ENCODE measurements at regions not wholly inside any gene's neighbourhood (a gene's known extent, or its start where the extent isn't known, plus 50 kb on each side); places are given as distances from the start of the nearest gene placed in this dataset.

DNA sequence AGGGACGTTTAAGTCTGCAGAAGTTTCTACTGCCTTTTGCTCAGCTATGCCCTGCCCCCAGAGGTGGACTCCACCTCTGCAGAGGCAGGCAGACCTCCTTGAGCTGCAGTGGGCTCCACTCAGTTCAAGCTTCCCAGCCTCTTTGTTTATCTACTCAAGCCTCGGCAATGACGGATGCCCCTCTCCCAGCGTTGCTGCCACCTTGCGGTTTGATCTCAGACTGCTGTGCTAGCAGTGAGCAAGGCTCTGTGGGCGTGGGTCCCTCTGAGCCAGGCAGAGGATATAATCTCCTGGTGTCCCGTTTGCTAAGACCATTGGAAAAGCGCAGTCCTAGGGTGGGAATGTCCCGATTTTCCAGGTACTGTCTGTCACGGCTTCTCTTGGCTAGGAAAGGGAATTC lies 2188.5 kb upstream of the WWC1 start:
- Histone ChIP-seq H3K27ac (ENCODE audit: low read depth, low read length, poor library complexity, severe bottlenecking) (no peak overlapping the region), H3K4me3 (ENCODE audit: low read depth, low read length, poor library complexity, severe bottlenecking) (no peak overlapping the region), H4K20me1 (ENCODE audit: insufficient read depth, low read length) (no peaks in the 10 kb centered on the region), H3K36me3 (ENCODE audit: insufficient read depth, low read length) (no peaks in the 10 kb centered on the region), H3F3A (ENCODE audit: insufficient read depth, low read length) (no peaks in the 10 kb centered on the region), H3K4me2 (ENCODE audit: low read length) (no peak overlapping the region), H3K9me3 (ENCODE audit: low read length) (no peaks in the 10 kb centered on the region), H3K9me2 (ENCODE audit: low read depth, low read length) (no peaks in the 10 kb centered on the region), H3K4me1 (ENCODE audit: insufficient read depth, low read length, severe bottlenecking) (no peaks in the 10 kb centered on the region), H3K79me2 (ENCODE audit: insufficient read depth, low read length) (no peaks in the 10 kb centered on the region), H3K9ac (ENCODE audit: low read length) (no peak overlapping the region), H2AFZ (ENCODE audit: low read length) (no peak overlapping the region), H3K27me3 (ENCODE audit: insufficient read depth, low read length) (no peaks in the 10 kb centered on the region)
- TF ChIP-seq EZH2 (IDR thresholded peaks at IDR 0.05; ENCODE audit: borderline replicate concordance, low read length) = no peak
- TF ChIP-seq, protein P1, sequence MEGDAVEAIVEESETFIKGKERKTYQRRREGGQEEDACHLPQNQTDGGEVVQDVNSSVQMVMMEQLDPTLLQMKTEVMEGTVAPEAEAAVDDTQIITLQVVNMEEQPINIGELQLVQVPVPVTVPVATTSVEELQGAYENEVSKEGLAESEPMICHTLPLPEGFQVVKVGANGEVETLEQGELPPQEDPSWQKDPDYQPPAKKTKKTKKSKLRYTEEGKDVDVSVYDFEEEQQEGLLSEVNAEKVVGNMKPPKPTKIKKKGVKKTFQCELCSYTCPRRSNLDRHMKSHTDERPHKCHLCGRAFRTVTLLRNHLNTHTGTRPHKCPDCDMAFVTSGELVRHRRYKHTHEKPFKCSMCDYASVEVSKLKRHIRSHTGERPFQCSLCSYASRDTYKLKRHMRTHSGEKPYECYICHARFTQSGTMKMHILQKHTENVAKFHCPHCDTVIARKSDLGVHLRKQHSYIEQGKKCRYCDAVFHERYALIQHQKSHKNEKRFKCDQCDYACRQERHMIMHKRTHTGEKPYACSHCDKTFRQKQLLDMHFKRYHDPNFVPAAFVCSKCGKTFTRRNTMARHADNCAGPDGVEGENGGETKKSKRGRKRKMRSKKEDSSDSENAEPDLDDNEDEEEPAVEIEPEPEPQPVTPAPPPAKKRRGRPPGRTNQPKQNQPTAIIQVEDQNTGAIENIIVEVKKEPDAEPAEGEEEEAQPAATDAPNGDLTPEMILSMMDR (IDR thresholded peaks at IDR 0.05; ENCODE audit: low read length) = no peak

DNA sequence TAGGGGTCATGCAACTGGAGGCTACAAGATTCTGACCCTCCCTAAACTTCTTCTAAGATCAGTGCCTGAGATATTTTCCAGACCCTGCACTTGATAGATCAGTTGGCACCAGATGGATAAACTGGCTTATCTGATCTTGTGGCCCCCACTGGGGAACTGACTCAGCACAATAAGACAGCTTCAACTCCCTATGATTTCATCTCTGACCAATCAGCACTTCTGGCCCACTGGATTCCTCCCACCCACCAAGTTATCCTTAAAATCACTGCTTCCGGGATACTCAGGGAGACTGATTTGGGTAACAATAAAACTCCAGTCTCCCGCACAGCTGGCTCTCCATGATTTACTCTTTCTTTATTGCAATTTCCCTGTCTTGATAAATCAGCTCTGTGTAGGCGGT lies 2180.4 kb upstream of the WWC1 start:
- TF ChIP-seq, protein P1 (IDR thresholded peaks at IDR 0.05; ENCODE audit: low read length) = no peak
- TF ChIP-seq EZH2 (IDR thresholded peaks at IDR 0.05; ENCODE audit: borderline replicate concordance, low read length) = no peak

DNA sequence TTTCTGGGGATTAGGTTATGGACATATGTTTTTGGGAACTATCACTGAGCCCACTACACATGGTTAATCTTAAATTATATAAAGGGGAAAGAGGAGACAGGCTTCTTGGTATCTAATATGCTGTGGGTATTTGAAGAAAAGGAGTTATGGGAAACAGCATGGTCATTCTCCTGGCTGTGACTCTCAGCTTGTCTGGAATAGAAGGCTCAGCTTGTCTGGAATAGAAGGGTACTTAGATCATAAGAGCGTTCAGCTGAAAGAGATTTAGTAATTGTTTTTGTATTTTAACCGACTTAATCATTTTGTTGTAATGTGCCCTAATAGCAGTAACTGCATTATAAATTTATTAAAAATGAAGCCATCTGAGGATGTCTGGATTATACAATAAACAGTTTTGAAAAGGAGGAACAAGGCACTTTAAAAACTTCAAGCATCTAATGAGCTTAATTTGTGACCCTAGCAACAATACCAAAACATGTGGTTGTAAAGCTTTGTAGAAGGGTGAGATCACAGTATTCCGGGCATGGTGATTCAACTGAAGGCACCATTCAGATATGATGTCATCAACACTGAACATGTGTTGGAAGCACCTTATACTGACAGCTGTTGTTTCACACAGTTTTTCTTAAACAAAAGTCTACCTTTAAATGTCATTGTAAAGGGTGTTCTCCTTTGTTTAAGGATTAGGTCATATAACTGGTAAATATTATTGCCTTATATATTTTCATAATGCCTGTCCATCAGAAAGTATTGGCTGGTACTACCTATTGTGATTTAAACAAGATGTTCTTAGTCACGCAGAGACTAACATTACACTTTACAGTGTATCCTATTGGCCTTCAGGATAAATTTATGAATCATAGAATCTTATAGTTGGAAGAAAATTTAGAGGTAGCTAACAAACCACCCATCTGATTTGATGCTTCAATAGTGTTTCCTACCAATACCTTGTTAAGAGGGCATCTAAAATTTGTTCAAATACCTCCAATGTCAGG lies 2174.1 kb upstream of the WWC1 start:
- Histone ChIP-seq H3K79me2 (ENCODE audit: insufficient read depth, low read length) (no peaks in the 10 kb centered on the region), H3K27me3 (ENCODE audit: insufficient read depth, low read length) (no peaks in the 10 kb centered on the region), H4K20me1 (ENCODE audit: insufficient read depth, low read length) (no peaks in the 10 kb centered on the region), H3K27ac (ENCODE audit: low read depth, low read length, poor library complexity, severe bottlenecking) (no peak overlapping the region), H3K9me2 (ENCODE audit: low read depth, low read length) (no peaks in the 10 kb centered on the region), H3K36me3 (ENCODE audit: insufficient read depth, low read length) (no peaks in the 10 kb centered on the region), H3K4me1 (ENCODE audit: insufficient read depth, low read length, severe bottlenecking) (no peaks in the 10 kb centered on the region), H3K9ac (ENCODE audit: low read length) (no peak overlapping the region), H3K4me2 (ENCODE audit: low read length) (no peak overlapping the region), H3K9me3 (ENCODE audit: low read length) (no peaks in the 10 kb centered on the region), H2AFZ (ENCODE audit: low read length) (no peak overlapping the region), H3K4me3 (ENCODE audit: low read depth, low read length, poor library complexity, severe bottlenecking) (no peak overlapping the region), H3F3A (ENCODE audit: insufficient read depth, low read length) (no peaks in the 10 kb centered on the region)
- TF ChIP-seq EZH2 (IDR thresholded peaks at IDR 0.05; ENCODE audit: borderline replicate concordance, low read length) = no peak
- TF ChIP-seq, protein P1 (IDR thresholded peaks at IDR 0.05; ENCODE audit: low read length) = no peak

More for the DNA sequence above, 2180.4 kb upstream of the WWC1 start:
- no peak overlapping the region for H3K4me2 ChIP-seq (ENCODE audit: low read length)
- H3K4me1 ChIP-seq (ENCODE audit: insufficient read depth, low read length, severe bottlenecking) = no peaks in the 10 kb centered on the region
- H3K27ac ChIP-seq (ENCODE audit: low read depth, low read length, poor library complexity, severe bottlenecking) = no peak overlapping the region
- no peak overlapping the region for H3K4me3 ChIP-seq (ENCODE audit: low read depth, low read length, poor library complexity, severe bottlenecking)
- H3K36me3 ChIP-seq (ENCODE audit: insufficient read depth, low read length) = no peaks in the 10 kb centered on the region
- no peaks in the 10 kb centered on the region for H3F3A ChIP-seq (ENCODE audit: insufficient read depth, low read length)
- H3K9me2 ChIP-seq (ENCODE audit: low read depth, low read length) = no peaks in the 10 kb centered on the region
- no peaks in the 10 kb centered on the region for H4K20me1 ChIP-seq (ENCODE audit: insufficient read depth, low read length)
- no peaks in the 10 kb centered on the region for H3K27me3 ChIP-seq (ENCODE audit: insufficient read depth, low read length)
- no peak overlapping the region for H2AFZ ChIP-seq (ENCODE audit: low read length)
- no peaks in the 10 kb centered on the region for H3K9me3 ChIP-seq (ENCODE audit: low read length)
- no peaks in the 10 kb centered on the region for H3K79me2 ChIP-seq (ENCODE audit: insufficient read depth, low read length)
- no peak overlapping the region for H3K9ac ChIP-seq (ENCODE audit: low read length)
